ENCODE measurements at regions not wholly inside any gene's neighbourhood (a gene's known extent, or its start where the extent isn't known, plus 50 kb on each side); places are given as distances from the start of the nearest gene placed in this dataset.

GRCh38 chr11:95688015-95688414 is 101.6 kb downstream of the FAM76B start:
- no peak for ATAC-seq

More at GRCh38 chr11:95688015-95688414, 101.6 kb downstream of the FAM76B start:
- Histone ChIP-seq H3K4me2 (ENCODE audit: low read length) (no peak overlapping the region), H3K4me3 (replicated peaks in 1 of 2; ENCODE audit: low read depth in 1 of 2, low read length in 2 of 2) (no peak overlapping the region), H4K20me1 (ENCODE audit: insufficient read depth) (no peaks in the 10 kb centered on the region), H3K9me2 (ENCODE audit: insufficient read depth) (no peaks in the 10 kb centered on the region), H3K9me3 (ENCODE audit: control insufficient read depth in 1 of 2, insufficient read depth in 1 of 2, low read depth in 1 of 2, low read length in 2 of 2) (no peaks in the 10 kb centered on the region), H3K79me2 (ENCODE audit: insufficient read depth, low read length) (no peaks in the 10 kb centered on the region), H3K27me3 (ENCODE audit: insufficient read depth, low read length) (peaks cover 21% of the 10 kb centered on the region), H2AFZ (ENCODE audit: low read depth, low read length, poor library complexity, severe bottlenecking) (no peak overlapping the region), H3K9ac (ENCODE audit: low read length) (no peak overlapping the region), H3K4me1 (ENCODE audit: control insufficient read depth in 1 of 2, insufficient read depth in 2 of 2, low read length in 2 of 2) (no peaks in the 10 kb centered on the region), H3K27ac (ENCODE audit: low read depth, low read length) (no peak overlapping the region), H3K36me3 (ENCODE audit: control insufficient read depth in 1 of 2, insufficient read depth in 2 of 2, low read length in 2 of 2) (no peaks in the 10 kb centered on the region)
- no peak for DNase-seq (ENCODE audit: low read depth, low spot score)
- ChIA-PET RAD21 (ENCODE audit: low non-redundant PET in 1 of 2, low total read pairs in 2 of 2, uncharacterized antibody in 2 of 2, unreplicated experiment in 2 of 2) (no interaction called here), POLR2A (no interaction called here), CTCF (no interaction called here)
- TF ChIP-seq, protein P1, sequence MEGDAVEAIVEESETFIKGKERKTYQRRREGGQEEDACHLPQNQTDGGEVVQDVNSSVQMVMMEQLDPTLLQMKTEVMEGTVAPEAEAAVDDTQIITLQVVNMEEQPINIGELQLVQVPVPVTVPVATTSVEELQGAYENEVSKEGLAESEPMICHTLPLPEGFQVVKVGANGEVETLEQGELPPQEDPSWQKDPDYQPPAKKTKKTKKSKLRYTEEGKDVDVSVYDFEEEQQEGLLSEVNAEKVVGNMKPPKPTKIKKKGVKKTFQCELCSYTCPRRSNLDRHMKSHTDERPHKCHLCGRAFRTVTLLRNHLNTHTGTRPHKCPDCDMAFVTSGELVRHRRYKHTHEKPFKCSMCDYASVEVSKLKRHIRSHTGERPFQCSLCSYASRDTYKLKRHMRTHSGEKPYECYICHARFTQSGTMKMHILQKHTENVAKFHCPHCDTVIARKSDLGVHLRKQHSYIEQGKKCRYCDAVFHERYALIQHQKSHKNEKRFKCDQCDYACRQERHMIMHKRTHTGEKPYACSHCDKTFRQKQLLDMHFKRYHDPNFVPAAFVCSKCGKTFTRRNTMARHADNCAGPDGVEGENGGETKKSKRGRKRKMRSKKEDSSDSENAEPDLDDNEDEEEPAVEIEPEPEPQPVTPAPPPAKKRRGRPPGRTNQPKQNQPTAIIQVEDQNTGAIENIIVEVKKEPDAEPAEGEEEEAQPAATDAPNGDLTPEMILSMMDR (IDR thresholded peaks at IDR 0.05 in 2 of 3, conservative IDR thresholded peaks at IDR 0.05 in 1 of 3; ENCODE audit: borderline replicate concordance in 1 of 3, insufficient read depth in 1 of 3, low read depth in 2 of 3, low read length in 2 of 3) = no peak
- TF ChIP-seq EZH2phosphoT487 (IDR thresholded peaks at IDR 0.05; ENCODE audit: borderline replicate concordance) (no peak), SP1 (IDR thresholded peaks at IDR 0.05; ENCODE audit: low read depth) (no peak), ZNF274 (IDR thresholded peaks at IDR 0.05; ENCODE audit: low read depth, low read length) (no peak), REST (IDR thresholded peaks at IDR 0.05; ENCODE audit: low read depth) (no peak), RAD21 (IDR thresholded peaks at IDR 0.05; ENCODE audit: low read depth) (no peak)
- intact Hi-C loops (cut with micrococcal nuclease) = no loop called here
- BruUV-seq (replicated peaks) = no TSS peak

Measured in HCT116 (cell line).